ENCODE measurements at regions not wholly inside any gene's neighbourhood (a gene's known extent, or its start where the extent isn't known, plus 50 kb on each side); places are given as distances from the start of the nearest gene placed in this dataset.

DNA sequence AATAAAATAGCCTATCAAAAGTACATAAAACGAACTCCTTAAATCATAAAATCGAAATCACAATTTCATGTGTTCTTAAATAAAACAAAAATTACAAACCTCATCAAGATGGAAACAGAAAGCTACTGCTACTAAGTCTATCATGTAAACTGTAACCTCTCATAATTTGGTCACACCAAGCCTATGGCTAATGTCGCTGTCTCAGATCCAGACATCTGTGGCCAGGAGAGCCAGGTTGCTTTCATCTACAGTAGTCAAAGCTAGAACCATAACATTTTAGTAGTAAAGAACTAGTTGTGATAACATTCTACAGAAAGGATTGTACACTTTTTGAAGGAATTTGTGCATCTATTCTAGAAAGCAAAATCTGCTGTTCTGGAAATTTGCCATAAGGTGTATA lies 197.4 kb upstream of the MBNL1 start:
- H3K9me3 ChIP-seq (ENCODE audit: control insufficient read depth, insufficient read depth, low read length), result 0 out of 2 replicates have a peak, but pooled peaks cover 5% of the 10 kb centered on the region
- H4K20me1 ChIP-seq (ENCODE audit: control insufficient read depth, insufficient read depth, low read depth, low read length), result no peaks in the 10 kb centered on the region
- no peaks in the 10 kb centered on the region for H3K27me3 ChIP-seq (ENCODE audit: control insufficient read depth, low read length)
- H3F3A ChIP-seq (ENCODE audit: control insufficient read depth, insufficient read depth), result no peaks in the 10 kb centered on the region
- H3K4me2 ChIP-seq (ENCODE audit: low read length), result no peak overlapping the region
- no peaks in the 10 kb centered on the region for H3K4me1 ChIP-seq (ENCODE audit: control insufficient read depth, low read length)
- no peaks in the 10 kb centered on the region for H3K36me3 ChIP-seq (ENCODE audit: control insufficient read depth, low read length)
- H3K9me2 ChIP-seq (replicated peaks; ENCODE audit: control insufficient read depth, low read length), result no peaks in the 10 kb centered on the region
- no peaks in the 10 kb centered on the region for H3K79me2 ChIP-seq (ENCODE audit: control insufficient read depth, low read length)
- H3K4me3 ChIP-seq (ENCODE audit: low read length), result no peak overlapping the region
- no peak for TF ChIP-seq EZH2phosphoT487 (IDR thresholded peaks at IDR 0.05; ENCODE audit: borderline replicate concordance, low read length)
- TF ChIP-seq, protein P1, sequence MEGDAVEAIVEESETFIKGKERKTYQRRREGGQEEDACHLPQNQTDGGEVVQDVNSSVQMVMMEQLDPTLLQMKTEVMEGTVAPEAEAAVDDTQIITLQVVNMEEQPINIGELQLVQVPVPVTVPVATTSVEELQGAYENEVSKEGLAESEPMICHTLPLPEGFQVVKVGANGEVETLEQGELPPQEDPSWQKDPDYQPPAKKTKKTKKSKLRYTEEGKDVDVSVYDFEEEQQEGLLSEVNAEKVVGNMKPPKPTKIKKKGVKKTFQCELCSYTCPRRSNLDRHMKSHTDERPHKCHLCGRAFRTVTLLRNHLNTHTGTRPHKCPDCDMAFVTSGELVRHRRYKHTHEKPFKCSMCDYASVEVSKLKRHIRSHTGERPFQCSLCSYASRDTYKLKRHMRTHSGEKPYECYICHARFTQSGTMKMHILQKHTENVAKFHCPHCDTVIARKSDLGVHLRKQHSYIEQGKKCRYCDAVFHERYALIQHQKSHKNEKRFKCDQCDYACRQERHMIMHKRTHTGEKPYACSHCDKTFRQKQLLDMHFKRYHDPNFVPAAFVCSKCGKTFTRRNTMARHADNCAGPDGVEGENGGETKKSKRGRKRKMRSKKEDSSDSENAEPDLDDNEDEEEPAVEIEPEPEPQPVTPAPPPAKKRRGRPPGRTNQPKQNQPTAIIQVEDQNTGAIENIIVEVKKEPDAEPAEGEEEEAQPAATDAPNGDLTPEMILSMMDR (IDR thresholded peaks at IDR 0.05; ENCODE audit: low read depth, low read length, poor library complexity, severe bottlenecking), result no peak
- no peak overlapping the region for H3K27ac ChIP-seq (ENCODE audit: low read depth, low read length)

GRCh38 chr3:152071924-152072323 lies 196.8 kb upstream of the MBNL1 start:
- Histone ChIP-seq H3K4me1 (ENCODE audit: control insufficient read depth, low read length) (no peaks in the 10 kb centered on the region), H3K9me3 (ENCODE audit: control insufficient read depth, insufficient read depth, low read length) (0 out of 2 replicates have a peak, but pooled peaks cover 5% of the 10 kb centered on the region), H3K27ac (ENCODE audit: low read depth, low read length) (no peak overlapping the region), H3K9me2 (replicated peaks; ENCODE audit: control insufficient read depth, low read length) (no peaks in the 10 kb centered on the region), H3K4me2 (ENCODE audit: low read length) (no peak overlapping the region), H3K36me3 (ENCODE audit: control insufficient read depth, low read length) (no peaks in the 10 kb centered on the region), H3K27me3 (ENCODE audit: control insufficient read depth, low read length) (no peaks in the 10 kb centered on the region), H4K20me1 (ENCODE audit: control insufficient read depth, insufficient read depth, low read depth, low read length) (no peaks in the 10 kb centered on the region), H3K4me3 (ENCODE audit: low read length) (no peak overlapping the region), H3K79me2 (ENCODE audit: control insufficient read depth, low read length) (no peaks in the 10 kb centered on the region), H3F3A (ENCODE audit: control insufficient read depth, insufficient read depth) (no peaks in the 10 kb centered on the region)
- TF ChIP-seq EZH2phosphoT487 (IDR thresholded peaks at IDR 0.05; ENCODE audit: borderline replicate concordance, low read length), result no peak
- TF ChIP-seq, protein P1 (IDR thresholded peaks at IDR 0.05; ENCODE audit: low read depth, low read length, poor library complexity, severe bottlenecking), result peak; percentile 76

- Histone ChIP-seq H3K36me3 (ENCODE audit: control insufficient read depth, low read length) (no peaks in the 10 kb centered on the region), H3K27me3 (ENCODE audit: control insufficient read depth, low read length) (no peaks in the 10 kb centered on the region), H3F3A (ENCODE audit: control insufficient read depth, insufficient read depth) (no peaks in the 10 kb centered on the region), H3K4me3 (ENCODE audit: low read length) (no peak overlapping the region), H4K20me1 (ENCODE audit: control insufficient read depth, insufficient read depth, low read depth, low read length) (no peaks in the 10 kb centered on the region), H3K9me2 (replicated peaks; ENCODE audit: control insufficient read depth, low read length) (no peaks in the 10 kb centered on the region), H3K27ac (ENCODE audit: low read depth, low read length) (no peak overlapping the region), H3K4me1 (ENCODE audit: control insufficient read depth, low read length) (no peaks in the 10 kb centered on the region), H3K4me2 (ENCODE audit: low read length) (no peak overlapping the region), H3K79me2 (ENCODE audit: control insufficient read depth, low read length) (no peaks in the 10 kb centered on the region), H3K9me3 (ENCODE audit: control insufficient read depth, insufficient read depth, low read length) (0 out of 2 replicates have a peak, but pooled peaks cover 5% of the 10 kb centered on the region)
- TF ChIP-seq, protein P1 (IDR thresholded peaks at IDR 0.05; ENCODE audit: low read depth, low read length, poor library complexity, severe bottlenecking), result no peak
Measured at GRCh38 chr3:152073267-152073666, 195.5 kb upstream of the MBNL1 start.

- H3K27ac ChIP-seq (ENCODE audit: low read depth, low read length), result no peak overlapping the region
- no peak for TF ChIP-seq EZH2phosphoT487 (IDR thresholded peaks at IDR 0.05; ENCODE audit: borderline replicate concordance, low read length)
- TF ChIP-seq, protein P1 (IDR thresholded peaks at IDR 0.05; ENCODE audit: low read depth, low read length, poor library complexity, severe bottlenecking), result no peak
- no peaks in the 10 kb centered on the region for H3K36me3 ChIP-seq (ENCODE audit: control insufficient read depth, low read length)
- no peaks in the 10 kb centered on the region for H4K20me1 ChIP-seq (ENCODE audit: control insufficient read depth, insufficient read depth, low read depth, low read length)
- no peak overlapping the region for H3K4me3 ChIP-seq (ENCODE audit: low read length)
- H3K9me3 ChIP-seq (ENCODE audit: control insufficient read depth, insufficient read depth, low read length), result peaks cover 5% of the 10 kb centered on the region; the same call in 1 of the 2 replicates
- H3F3A ChIP-seq (ENCODE audit: control insufficient read depth, insufficient read depth), result no peaks in the 10 kb centered on the region
- H3K79me2 ChIP-seq (ENCODE audit: control insufficient read depth, low read length), result no peaks in the 10 kb centered on the region
- H3K27me3 ChIP-seq (ENCODE audit: control insufficient read depth, low read length), result no peaks in the 10 kb centered on the region
- no peak overlapping the region for H3K4me2 ChIP-seq (ENCODE audit: low read length)
- no peaks in the 10 kb centered on the region for H3K4me1 ChIP-seq (ENCODE audit: control insufficient read depth, low read length)
- H3K9me2 ChIP-seq (replicated peaks; ENCODE audit: control insufficient read depth, low read length), result no peaks in the 10 kb centered on the region
Measured at GRCh38 chr3:152076148-152076547, 192.6 kb upstream of the MBNL1 start.
